GM13977 (cell line): ENCODE measurements at regions not wholly inside any gene's neighbourhood (a gene's known extent, or its start where the extent isn't known, plus 50 kb on each side); places are given as distances from the start of the nearest gene placed in this dataset.

ENCODE experiments used
- DNase-seq: peaks from one replicate; pipeline ENCODE4 v3.0.0; 2012; ENCODE audit warnings: low spot score
- CTCF ChIP-seq: IDR thresholded peaks from 2 replicates; pipeline ENCODE4 v1.5.1; 2012; ENCODE audit warnings: mild to moderate bottlenecking, control low read depth; ENCODE audit not compliant: insufficient read depth; ENCODE audit errors: extremely low read depth, missing control alignments
- in situ Hi-C: fragments of 300-500 bp; cut with MboI; formaldehyde crosslinking; loops from one replicate; pipeline ENCODE4 v1.12.0; 2022; ENCODE audit warnings: low sequenced_read_pairs, low pct_unique_long_range_greater_than_20kb, mixed read lengths, inconsistent platforms; ENCODE audit not compliant: unreplicated experiment

DNA sequence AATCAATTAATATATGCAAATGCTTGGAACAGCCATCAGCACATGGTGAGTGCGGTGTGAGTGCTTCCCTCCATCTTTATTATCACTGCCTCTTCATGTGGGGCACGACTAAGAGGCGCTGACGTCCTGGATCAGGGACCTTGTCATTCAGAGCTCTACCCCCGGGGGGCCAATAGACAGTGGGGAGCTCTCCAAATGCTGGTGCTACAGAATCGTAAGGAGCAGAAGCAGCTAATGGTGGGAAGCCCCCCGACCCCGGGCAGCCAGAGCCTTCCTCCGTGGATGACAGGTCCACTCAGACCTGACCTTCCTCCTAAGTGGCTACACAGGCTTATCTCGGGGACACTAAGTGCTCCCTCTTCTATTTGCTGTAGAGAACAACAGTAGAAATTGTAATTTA lies 257.5 kb upstream of the PMEPA1 start:
- DNase-seq: no peak
- in situ Hi-C loops: no loop called here
- no peak for TF ChIP-seq CTCF

DNA sequence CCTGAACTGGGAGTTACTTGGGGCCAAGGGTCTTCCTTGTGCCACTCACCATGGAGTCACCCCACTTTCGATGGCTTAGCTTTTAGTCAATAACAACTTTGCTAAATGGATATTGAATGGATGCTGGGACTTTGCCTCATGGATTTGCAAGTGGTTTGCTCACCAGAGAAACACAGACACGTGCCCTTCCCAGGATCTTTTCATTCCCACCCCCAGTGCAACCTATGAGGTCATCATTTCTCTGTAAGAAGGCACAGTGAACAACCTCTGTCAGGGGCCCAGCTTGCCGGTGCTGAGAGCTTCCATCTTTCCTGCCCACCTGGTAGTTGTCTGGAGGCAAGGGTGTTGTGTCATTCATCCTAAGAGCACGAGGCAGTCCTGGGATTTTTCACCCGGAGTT lies 256.8 kb upstream of the PMEPA1 start:
- DNase-seq: no peak
- in situ Hi-C loops: no loop called here
- TF ChIP-seq CTCF: no peak

- no peak for DNase-seq
- in situ Hi-C loops: no loop called here
- no peak for TF ChIP-seq CTCF
These were observed 255.6 kb upstream of the PMEPA1 start for GRCh38 chr20:57965441-57965840.

DNA sequence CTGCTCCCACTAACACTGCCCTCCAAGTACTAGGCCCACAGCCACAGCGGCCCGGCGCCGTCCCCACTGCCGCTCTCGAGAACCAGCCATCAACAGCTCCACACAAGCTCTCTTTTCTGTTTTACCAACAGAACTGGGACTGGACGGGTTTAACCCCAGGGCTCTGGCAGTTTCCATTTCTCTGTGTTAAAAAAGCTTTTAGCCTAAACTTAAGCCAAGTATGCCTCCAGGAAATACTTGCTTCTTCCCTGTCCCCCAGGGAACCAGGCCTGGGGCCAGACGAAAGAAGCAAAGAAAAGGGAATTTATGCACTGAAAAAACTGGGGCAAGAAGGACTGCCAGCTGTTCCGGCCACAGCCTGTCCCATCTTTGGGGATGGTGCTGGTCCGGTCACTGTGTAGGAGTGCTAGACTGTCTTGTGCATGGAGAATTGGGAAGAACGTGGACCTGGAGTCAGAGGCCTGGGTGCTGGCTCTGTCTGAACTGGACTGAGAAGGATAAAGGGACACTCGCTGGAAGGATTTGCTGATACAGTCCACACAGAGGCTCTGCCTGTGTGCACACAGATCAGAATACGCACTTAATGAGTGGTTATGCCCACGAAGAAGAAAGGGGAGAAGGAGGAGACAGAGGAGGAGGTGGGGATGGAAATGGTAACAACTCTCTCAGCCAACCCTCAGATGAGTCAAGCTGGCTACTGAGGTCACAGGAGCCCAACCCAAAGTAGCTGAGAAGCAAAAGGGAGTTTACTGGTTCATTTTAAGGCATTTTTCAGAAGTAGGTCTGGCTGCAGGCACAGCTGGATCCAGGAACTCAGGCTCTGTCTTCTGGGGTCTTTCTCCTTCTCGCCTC lies 254.4 kb upstream of the PMEPA1 start:
- no peak for DNase-seq
- in situ Hi-C loops: no loop called here
- no peak for TF ChIP-seq CTCF

DNA sequence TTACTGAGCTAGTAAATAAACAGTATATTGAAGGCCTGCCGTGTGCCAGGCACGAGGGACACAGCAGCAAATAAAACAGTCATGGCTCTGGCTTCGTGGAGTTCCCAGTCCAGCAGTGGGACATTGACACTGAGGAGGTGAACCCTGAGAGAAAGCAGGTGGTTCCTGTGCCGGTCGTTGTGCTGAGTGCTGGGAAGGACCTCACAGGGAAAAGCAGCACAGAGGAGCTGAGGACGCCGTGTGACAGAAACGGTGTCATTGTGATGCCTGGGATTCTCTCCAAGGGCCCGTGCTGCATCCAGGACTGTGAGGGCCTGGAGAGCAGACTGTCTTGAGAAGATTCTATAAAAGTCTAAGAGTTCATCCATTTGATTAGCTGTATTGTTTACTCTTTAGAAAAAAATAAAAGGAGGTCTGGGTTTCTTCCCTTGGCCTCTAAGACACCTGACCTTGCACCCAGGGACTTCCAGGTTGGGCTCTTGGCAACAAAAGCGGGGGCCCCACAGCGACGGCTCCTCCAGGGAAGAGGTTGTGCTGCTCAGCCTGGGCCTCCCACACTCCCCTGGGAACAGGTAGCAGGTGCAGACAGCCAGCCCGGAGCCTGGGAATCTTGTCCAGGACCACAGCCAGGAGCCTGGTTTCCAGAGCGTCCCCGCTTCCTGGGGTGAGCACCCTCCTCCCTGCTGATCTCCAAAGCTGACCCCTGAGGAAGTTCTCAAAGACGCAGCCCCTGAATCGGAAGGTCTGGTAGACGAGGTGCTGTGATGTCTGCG lies 251.2 kb upstream of the PMEPA1 start:
- in situ Hi-C loops: no loop called here
- DNase-seq: no peak

GRCh38 chr20:57959589-57959988 lies 249.8 kb upstream of the PMEPA1 start:
- no peak for DNase-seq
- in situ Hi-C loops: no loop called here
- no peak for TF ChIP-seq CTCF

More for the DNA sequence above, 251.2 kb upstream of the PMEPA1 start:
- no peak for TF ChIP-seq CTCF
